NCI-H2196 (cell line): ENCODE measurements at regions not wholly inside any gene's neighbourhood (a gene's known extent, or its start where the extent isn't known, plus 50 kb on each side); places are given as distances from the start of the nearest gene placed in this dataset.
"Not testable (repeated sequence)": the region's sequence is repeated elsewhere in the genome, so short reads cannot be mapped to it uniquely, and the experiment has no call there.

ENCODE experiments used
- DNase-seq: peaks from one replicate; lab custom pipeline; 2025; ENCODE audit not compliant: unreplicated experiment; lab: John Stamatoyannopoulos, UW

GRCh38 chr5:158273035-158273434 is 414.1 kb upstream of the CLINT1 start:
- no peak for DNase-seq

DNA sequence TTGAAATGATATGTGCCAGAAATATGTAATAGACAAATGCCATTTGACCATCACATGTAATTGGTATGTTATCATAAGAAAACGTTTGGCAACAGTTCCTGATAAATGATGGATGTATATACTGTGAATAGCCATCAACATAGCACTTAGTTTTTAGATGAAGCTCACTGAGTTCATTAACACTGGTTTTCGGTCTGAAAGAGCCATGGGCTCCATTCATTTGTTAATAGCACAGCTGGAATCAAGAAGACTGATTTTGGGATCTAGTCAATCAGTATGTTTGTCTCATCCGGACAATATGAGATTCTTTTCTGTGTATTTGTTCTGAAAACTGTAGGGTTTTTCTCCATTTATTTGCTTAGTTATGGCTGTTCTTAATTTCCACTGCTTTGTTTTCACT is 413.5 kb upstream of the CLINT1 start:
- no peak for DNase-seq

- DNase-seq: no peak
These were observed 412.1 kb upstream of the CLINT1 start for GRCh38 chr5:158270996-158271554.

GRCh38 chr5:158268286-158268685 is 409.3 kb upstream of the CLINT1 start:
- no peak for DNase-seq

DNA sequence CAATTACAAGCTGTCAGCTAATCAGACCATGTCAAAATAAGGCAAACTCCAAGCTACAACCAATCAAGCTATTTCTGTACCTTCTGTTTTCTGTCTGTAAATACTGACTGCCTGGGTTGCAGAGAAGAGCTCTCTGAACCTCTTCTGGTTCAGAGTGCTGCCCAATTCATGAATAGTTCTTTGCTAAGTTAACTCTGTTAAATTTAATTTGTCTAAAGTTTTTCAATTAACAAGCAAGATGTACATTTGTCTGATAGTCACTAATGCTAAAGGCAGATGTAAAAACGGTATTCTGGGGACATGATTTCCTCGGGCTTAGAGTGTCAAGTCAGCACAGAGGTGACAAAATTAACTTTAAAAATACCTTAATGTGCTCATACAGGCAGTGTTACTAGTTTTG is 408.3 kb upstream of the CLINT1 start:
- no peak for DNase-seq

GRCh38 chr5:158265931-158266700 is 407.2 kb upstream of the CLINT1 start:
- DNase-seq: no peak

GRCh38 chr5:158265346-158265745 is 406.4 kb upstream of the CLINT1 start:
- no peak for DNase-seq

GRCh38 chr5:158264264-158264663 is 405.3 kb upstream of the CLINT1 start:
- no peak for DNase-seq

- no peak for DNase-seq
These were observed 402.9 kb upstream of the CLINT1 start for GRCh38 chr5:158261674-158262367.

DNA sequence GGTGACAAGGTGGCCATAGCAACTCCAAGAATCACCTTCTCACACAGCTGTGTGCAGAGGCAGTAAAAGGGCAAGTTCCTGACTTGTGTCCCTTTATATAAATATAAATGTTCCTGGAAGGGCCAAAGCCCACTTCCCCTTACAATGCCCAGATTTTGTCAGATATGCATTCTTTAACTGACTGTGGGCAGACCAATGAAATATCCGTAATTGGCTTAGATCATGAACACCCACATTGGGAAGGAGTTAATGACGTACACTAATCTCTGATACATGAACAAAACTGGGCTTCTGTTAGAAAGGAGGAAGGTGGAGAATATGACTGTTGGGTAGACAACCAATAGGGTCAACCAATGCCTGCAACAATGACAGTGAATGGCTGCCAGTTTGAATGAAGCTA is 397.2 kb upstream of the CLINT1 start:
- DNase-seq: no peak

DNA sequence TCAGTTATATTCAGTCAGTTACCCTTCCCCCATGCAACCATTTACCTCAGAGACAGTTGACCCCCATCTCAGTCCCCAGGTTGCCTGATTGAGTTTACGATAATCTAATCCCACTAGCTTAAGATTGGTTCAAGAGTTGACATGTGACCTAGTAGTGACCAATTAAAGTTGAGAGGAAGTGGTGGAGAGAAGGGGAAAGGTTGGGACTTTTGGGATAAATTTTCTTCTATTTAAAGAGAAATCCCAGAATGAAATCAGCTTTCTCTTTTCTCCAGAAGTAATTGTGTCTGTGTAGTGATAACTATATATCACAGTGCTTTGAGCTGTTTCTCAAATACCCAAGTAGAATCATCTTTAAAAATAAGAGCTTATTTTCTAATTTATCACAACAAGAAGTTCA is 396.7 kb upstream of the CLINT1 start:
- DNase-seq: no peak

- DNase-seq: no peak
These were observed 387.7 kb upstream of the CLINT1 start for GRCh38 chr5:158246661-158247060.

DNA sequence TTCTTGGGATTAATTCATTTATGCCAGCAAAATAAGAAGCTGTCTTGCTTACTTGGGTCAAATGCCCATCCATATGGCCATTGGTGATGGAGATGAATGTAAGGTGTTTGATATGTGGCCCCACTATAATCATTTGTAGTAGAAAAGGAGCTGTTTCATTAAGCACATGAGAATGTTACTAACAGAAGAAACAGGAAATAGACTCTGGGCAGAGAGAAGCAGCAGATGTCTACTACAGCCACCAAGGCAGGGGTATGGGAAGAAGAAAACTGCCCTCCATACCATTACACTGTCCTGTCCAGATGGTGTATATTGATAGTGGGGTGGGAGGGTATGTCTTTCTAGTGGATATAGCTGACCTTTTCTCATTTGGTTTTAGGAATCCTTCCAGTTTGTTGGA is 386.6 kb upstream of the CLINT1 start:
- DNase-seq: no peak

DNA sequence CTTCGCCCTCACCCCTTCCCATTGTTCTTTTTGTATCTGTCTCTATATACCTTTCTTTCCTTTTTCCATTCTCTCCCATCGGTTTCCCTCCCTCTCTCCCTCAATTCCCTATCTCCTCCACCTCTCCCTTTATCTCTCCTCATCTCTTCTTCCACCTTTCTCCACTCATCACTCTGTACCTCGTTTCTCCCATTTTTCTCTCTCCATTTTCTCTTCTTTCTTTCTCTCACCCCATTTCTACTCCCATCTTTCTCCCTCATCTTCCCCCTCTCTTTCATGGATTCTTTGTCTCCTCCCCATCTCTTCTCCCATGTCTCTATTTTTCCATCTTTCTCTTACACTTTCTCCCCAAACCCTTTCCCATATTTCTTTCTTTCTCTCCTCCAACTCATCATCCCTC is 385.9 kb upstream of the CLINT1 start:
- no peak for DNase-seq

GRCh38 chr5:158236511-158237335 is 377.8 kb upstream of the CLINT1 start:
- no peak for DNase-seq

DNA sequence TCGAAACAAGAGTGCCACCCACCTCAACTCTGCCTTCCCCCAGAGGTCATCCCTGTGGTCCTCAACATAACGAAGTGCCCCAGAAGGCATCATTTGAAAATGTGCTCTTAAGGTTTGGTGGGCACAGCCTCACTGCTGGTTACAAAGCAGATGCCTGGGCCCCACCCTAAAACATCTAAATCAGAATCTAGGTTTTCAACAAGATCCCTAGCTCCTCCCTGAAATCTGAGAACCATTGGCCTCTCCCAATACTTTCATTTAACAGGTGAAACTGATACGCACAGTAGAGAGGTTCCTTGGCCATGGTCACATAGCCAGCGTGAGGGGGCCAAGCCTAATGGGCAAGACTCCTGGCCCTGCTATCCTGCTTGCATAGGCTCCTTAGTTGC is 376.2 kb upstream of the CLINT1 start:
- no peak for DNase-seq

- DNase-seq: no peak
These were observed 375.6 kb upstream of the CLINT1 start for GRCh38 chr5:158234323-158235158.

GRCh38 chr5:158233735-158234322 is 374.9 kb upstream of the CLINT1 start:
- no peak for DNase-seq

GRCh38 chr5:158227314-158227713 is 368.4 kb upstream of the CLINT1 start:
- DNase-seq: not testable (repeated sequence)

- DNase-seq: no peak
These were observed 367.6 kb upstream of the CLINT1 start for GRCh38 chr5:158226496-158226895.
